ENCODE measurements at regions not wholly inside any gene's neighbourhood (a gene's known extent, or its start where the extent isn't known, plus 50 kb on each side); places are given as distances from the start of the nearest gene placed in this dataset.
"Not testable (repeated sequence)": the region's sequence is repeated elsewhere in the genome, so short reads cannot be mapped to it uniquely, and the experiment has no call there.

- DNase-seq = no peak
These were observed 138.1 kb upstream of the PHACTR3 start for GRCh38 chr20:59466107-59466815.

GRCh38 chr20:59468831-59469230, 135.5 kb upstream of the PHACTR3 start:
- no peak for DNase-seq

- DNase-seq = no peak
These were observed 134.8 kb upstream of the PHACTR3 start for GRCh38 chr20:59469267-59470252.

GRCh38 chr20:59470521-59470920, 133.8 kb upstream of the PHACTR3 start:
- no peak for DNase-seq

- DNase-seq = no peak
These were observed 132.5 kb upstream of the PHACTR3 start for GRCh38 chr20:59471653-59472421.

- DNase-seq = no peak
These were observed 130.6 kb upstream of the PHACTR3 start for GRCh38 chr20:59473742-59474141.

- DNase-seq = no peak
These were observed 123.3 kb upstream of the PHACTR3 start for GRCh38 chr20:59481067-59481466.

GRCh38 chr20:59481477-59482018, 122.8 kb upstream of the PHACTR3 start:
- no peak for DNase-seq

- no peak for DNase-seq
These were observed 121.8 kb upstream of the PHACTR3 start for GRCh38 chr20:59482351-59483187.

- DNase-seq = no peak
These were observed 120.9 kb upstream of the PHACTR3 start for GRCh38 chr20:59483481-59483880.

GRCh38 chr20:59484228-59484627, 120.1 kb upstream of the PHACTR3 start:
- no peak for DNase-seq

GRCh38 chr20:59485576-59486454, 118.5 kb upstream of the PHACTR3 start:
- DNase-seq = no peak

GRCh38 chr20:59488459-59488858, 115.9 kb upstream of the PHACTR3 start:
- not testable (repeated sequence) for DNase-seq

GRCh38 chr20:59490196-59491004, 113.9 kb upstream of the PHACTR3 start:
- not testable (repeated sequence) for DNase-seq

- DNase-seq = no peak
These were observed 112.5 kb upstream of the PHACTR3 start for GRCh38 chr20:59491884-59492283.

GRCh38 chr20:59493926-59494325, 110.4 kb upstream of the PHACTR3 start:
- DNase-seq = no peak

GRCh38 chr20:59495166-59495565, 109.2 kb upstream of the PHACTR3 start:
- DNase-seq = no peak

GRCh38 chr20:59495894-59496510, 108.3 kb upstream of the PHACTR3 start:
- peak; percentile 17 to 47 for DNase-seq

GRCh38 chr20:59498291-59498690, 106.0 kb upstream of the PHACTR3 start:
- DNase-seq = no peak
